Adrenal gland (tissue), 9 donors: ENCODE measurements at regions not wholly inside any gene's neighbourhood (a gene's known extent, or its start where the extent isn't known, plus 50 kb on each side); places are given as distances from the start of the nearest gene placed in this dataset.

Experiments
- DNase-seq, 7 donors: peaks; one replicate each; pipeline ENCODE4 v3.0.0-alpha.2; 2019 to 2020
- H3K27ac ChIP-seq, 5 donors: fragments of 200-600 bp; sonication (generic) in 4 of 5; 1 replicate in 3 of 5; 2 replicates in 2 of 5; pipeline versions ENCODE4 v1.5.1 to v1.8.0; 2016 to 2020; ENCODE audit warnings: mild to moderate bottlenecking in 1 of 5
- H3K27me3 ChIP-seq: fragments of 200-600 bp; 2 replicates; pipeline ENCODE4 v1.8.0; 2021
- H3K36me3 ChIP-seq, 2 donors: fragments of 200-600 bp; replicated peaks in 1 of 2; 1 replicate in 1 of 2; 2 replicates in 1 of 2; pipeline versions ENCODE4 v1.5.1 to v1.8.0; 2018 to 2022
- H3K4me1 ChIP-seq, 2 donors: fragments of 200-600 bp; replicated peaks in 1 of 2; 1 replicate in 1 of 2; 2 replicates in 1 of 2; pipeline versions ENCODE4 v1.5.1 to v1.8.0; 2018 to 2021
- H3K4me3 ChIP-seq, 4 donors: fragments of 200-600 bp; sonication (generic) in 3 of 4; one replicate each; pipeline ENCODE4 v1.5.1; 2016 to 2018
- H3K9me3 ChIP-seq, 3 donors: fragments of 200-600 bp; sonication (generic) in 1 of 3; replicated peaks in 1 of 3; 1 replicate in 2 of 3; 2 replicates in 1 of 3; pipeline versions ENCODE4 v1.5.1 to v1.8.0; 2016 to 2021
- POLR2A ChIP-seq, 2 donors: fragments of 450-650 bp; IDR thresholded peaks; one replicate each; pipeline ENCODE4 v1.6.1; 2017; ENCODE audit warnings: antibody characterized with exemption in 2 of 2, mild to moderate bottlenecking in 2 of 2, moderate library complexity in 1 of 2
- WGBS, 4 donors: extraction: QIAGEN DNeasy Blood & Tissue Kit in 2 of 4; methylation state at CpG; one replicate each; pipeline versions ENCODE4 v1.1.5 to v1.1.7; 2013 to 2017; 5-methylcytosine and 5-hydroxymethylcytosine counted together
- intact Hi-C, 2 donors: fragments of 100-400 bp; cut with DNase I; formaldehyde crosslinking; loops; one replicate each; pipeline versions ENCODE4 v1.14.1 to v1.15.0; 2022 to 2023
- TF ChIP-seq, protein P1 (sequence below), 6 experiments: fragments of 450-650 bp in 4 of 6; fragments of 200-600 bp in 2 of 6; sonication (generic) in 1 of 6; IDR thresholded peaks; 1 replicate in 5 of 6; 2 replicates in 1 of 6; pipeline versions ENCODE4 v1.5.1 to v1.8.0; 2016 to 2021; ENCODE audit warnings: antibody characterized with exemption in 6 of 6, mild to moderate bottlenecking in 2 of 6, moderate library complexity in 1 of 6
- donor health status: healthy with polysubstance abuse.
- donor health status: Bipolar disorder and iron deficiency.
- donor health status: DM: yes; HTN: yes; CAD: no.
- donor health status: DM: no; HTN: no; CAD: no.
- donor health status: DM: no; HTN: no; CAD: no.

DNA sequence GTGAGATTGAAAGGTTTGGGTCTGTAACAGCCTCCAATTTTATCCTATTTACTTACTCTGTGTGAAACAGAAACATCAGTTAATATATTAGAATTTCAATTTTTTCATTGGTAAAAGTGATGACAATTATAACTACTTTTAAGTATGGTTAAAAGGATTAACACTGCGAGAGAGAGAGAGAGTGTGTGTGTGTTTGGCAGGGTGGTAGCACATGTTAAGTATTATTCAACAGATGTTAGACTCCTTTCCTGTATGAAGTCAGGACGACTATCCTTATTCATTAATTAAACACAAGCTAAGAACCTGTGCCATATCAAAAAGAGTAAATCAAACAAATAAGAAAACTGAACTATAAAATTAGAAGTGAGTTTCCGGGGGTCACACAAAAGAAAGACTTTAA, 662.5 kb downstream of the PLPP3 start:
- Histone ChIP-seq H3K9me3 (no peaks in the 10 kb centered on the region), H3K27me3 (no peaks in the 10 kb centered on the region), H3K4me1 (no peaks in the 10 kb centered on the region), H3K36me3 (no peaks in the 10 kb centered on the region), H3K27ac (no peak overlapping the region), H3K4me3 (no peak overlapping the region)
- WGBS, 4 donors, result 75 to 88% (median 78%) methylated on average over 3 of the region's 3 CpGs
- TF ChIP-seq, protein P1, sequence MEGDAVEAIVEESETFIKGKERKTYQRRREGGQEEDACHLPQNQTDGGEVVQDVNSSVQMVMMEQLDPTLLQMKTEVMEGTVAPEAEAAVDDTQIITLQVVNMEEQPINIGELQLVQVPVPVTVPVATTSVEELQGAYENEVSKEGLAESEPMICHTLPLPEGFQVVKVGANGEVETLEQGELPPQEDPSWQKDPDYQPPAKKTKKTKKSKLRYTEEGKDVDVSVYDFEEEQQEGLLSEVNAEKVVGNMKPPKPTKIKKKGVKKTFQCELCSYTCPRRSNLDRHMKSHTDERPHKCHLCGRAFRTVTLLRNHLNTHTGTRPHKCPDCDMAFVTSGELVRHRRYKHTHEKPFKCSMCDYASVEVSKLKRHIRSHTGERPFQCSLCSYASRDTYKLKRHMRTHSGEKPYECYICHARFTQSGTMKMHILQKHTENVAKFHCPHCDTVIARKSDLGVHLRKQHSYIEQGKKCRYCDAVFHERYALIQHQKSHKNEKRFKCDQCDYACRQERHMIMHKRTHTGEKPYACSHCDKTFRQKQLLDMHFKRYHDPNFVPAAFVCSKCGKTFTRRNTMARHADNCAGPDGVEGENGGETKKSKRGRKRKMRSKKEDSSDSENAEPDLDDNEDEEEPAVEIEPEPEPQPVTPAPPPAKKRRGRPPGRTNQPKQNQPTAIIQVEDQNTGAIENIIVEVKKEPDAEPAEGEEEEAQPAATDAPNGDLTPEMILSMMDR (IDR thresholded peaks at IDR 0.05), result no peak
- TF ChIP-seq POLR2A (IDR thresholded peaks at IDR 0.05), result no peak
- no peak for DNase-seq
- intact Hi-C loops, result no loop called here

- Histone ChIP-seq H3K27me3 (no peaks in the 10 kb centered on the region), H3K4me3 (no peak overlapping the region), H3K9me3 (no peaks in the 10 kb centered on the region), H3K4me1 (no peaks in the 10 kb centered on the region), H3K36me3 (no peaks in the 10 kb centered on the region), H3K27ac (no peak overlapping the region)
- TF ChIP-seq, protein P1 (IDR thresholded peaks at IDR 0.05), result no peak
- no peak for TF ChIP-seq POLR2A (IDR thresholded peaks at IDR 0.05)
- WGBS, 4 donors, result 61 to 72% (median 68%) methylated on average over 2 of the region's 2 CpGs
- DNase-seq, result no peak
- intact Hi-C loops, result no loop called here
Measured at GRCh38 chr1:55916481-55916880, 662.9 kb downstream of the PLPP3 start.

- H3K27ac ChIP-seq, result no peak overlapping the region
- no peak for DNase-seq
- H3K27me3 ChIP-seq, result no peaks in the 10 kb centered on the region
- H3K36me3 ChIP-seq, result no peaks in the 10 kb centered on the region
- intact Hi-C loops, result no loop called here
- H3K4me3 ChIP-seq, result no peak overlapping the region
- TF ChIP-seq, protein P1 (IDR thresholded peaks at IDR 0.05), result no peak
- no peak for TF ChIP-seq POLR2A (IDR thresholded peaks at IDR 0.05)
- H3K4me1 ChIP-seq, result no peaks in the 10 kb centered on the region
- 90 to 96% (median 95%) methylated on average over 7 of the region's 7 CpGs for WGBS, 4 donors
- no peaks in the 10 kb centered on the region for H3K9me3 ChIP-seq
Measured at GRCh38 chr1:55913565-55913964, 665.8 kb downstream of the PLPP3 start.

GRCh38 chr1:55912438-55912837, 666.9 kb downstream of the PLPP3 start:
- 91 to 100% (median 94%) methylated on average over 1 to 6 of the region's 6 CpGs for WGBS, 4 donors
- no peaks in the 10 kb centered on the region for H3K27me3 ChIP-seq
- H3K27ac ChIP-seq, result no peak overlapping the region
- H3K4me3 ChIP-seq, result no peak overlapping the region
- intact Hi-C loops, result no loop called here
- TF ChIP-seq, protein P1 (IDR thresholded peaks at IDR 0.05), result no peak
- TF ChIP-seq POLR2A (IDR thresholded peaks at IDR 0.05), result no peak
- no peak for DNase-seq
- H3K36me3 ChIP-seq, result no peaks in the 10 kb centered on the region
- no peaks in the 10 kb centered on the region for H3K4me1 ChIP-seq
- H3K9me3 ChIP-seq, result no peaks in the 10 kb centered on the region
